ENCODE measurements at regions not wholly inside any gene's neighbourhood (a gene's known extent, or its start where the extent isn't known, plus 50 kb on each side); places are given as distances from the start of the nearest gene placed in this dataset.

DNA sequence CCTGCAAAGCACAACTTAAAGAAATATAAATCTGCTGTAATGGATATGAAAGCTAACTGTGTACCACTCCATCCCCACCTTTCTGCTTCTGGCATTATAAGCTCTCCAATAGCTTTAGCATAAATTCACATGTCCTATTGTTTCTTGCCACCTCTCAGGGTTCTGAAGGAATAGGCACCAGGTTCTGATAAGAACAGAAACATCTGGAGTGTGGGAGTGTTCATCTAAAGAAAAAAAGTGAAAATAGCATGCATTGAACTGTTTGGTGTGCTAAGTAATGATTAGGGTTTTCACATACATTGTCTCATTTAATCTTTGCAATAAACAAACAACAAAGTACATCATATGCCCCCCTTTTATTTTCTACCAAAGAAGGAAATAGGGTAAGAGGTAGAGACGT lies 72.3 kb downstream of the FAM76B start:
- Mint-ChIP-seq H3K27me3 (ENCODE audit: low read depth) (no peaks in the 10 kb centered on the region; the same call in 1 of the 2 replicates), H3K9me3 (no peaks in the 10 kb centered on the region), H3K36me3 (no peaks in the 10 kb centered on the region), H3K4me1 (peaks cover 5% of the 10 kb centered on the region), H3K27ac (no peak overlapping the region), H3K4me3 (no peak overlapping the region)
- CTCF ChIA-PET = no interaction called here
- POLR2A ChIA-PET = no interaction called here
- TF ChIP-seq, protein P1, sequence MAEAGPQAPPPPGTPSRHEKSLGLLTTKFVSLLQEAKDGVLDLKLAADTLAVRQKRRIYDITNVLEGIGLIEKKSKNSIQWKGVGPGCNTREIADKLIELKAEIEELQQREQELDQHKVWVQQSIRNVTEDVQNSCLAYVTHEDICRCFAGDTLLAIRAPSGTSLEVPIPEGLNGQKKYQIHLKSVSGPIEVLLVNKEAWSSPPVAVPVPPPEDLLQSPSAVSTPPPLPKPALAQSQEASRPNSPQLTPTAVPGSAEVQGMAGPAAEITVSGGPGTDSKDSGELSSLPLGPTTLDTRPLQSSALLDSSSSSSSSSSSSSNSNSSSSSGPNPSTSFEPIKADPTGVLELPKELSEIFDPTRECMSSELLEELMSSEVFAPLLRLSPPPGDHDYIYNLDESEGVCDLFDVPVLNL (CRISPR knock-in tag; IDR thresholded peaks at IDR 0.05; ENCODE audit: borderline replicate concordance, low read depth) = no peak
- TF ChIP-seq RELA (CRISPR knock-in tag; IDR thresholded peaks at IDR 0.05; ENCODE audit: borderline replicate concordance) (no peak), MXD4 (CRISPR knock-in tag; IDR thresholded peaks at IDR 0.05; ENCODE audit: borderline replicate concordance) (no peak)
- TF ChIP-seq, protein P2, sequence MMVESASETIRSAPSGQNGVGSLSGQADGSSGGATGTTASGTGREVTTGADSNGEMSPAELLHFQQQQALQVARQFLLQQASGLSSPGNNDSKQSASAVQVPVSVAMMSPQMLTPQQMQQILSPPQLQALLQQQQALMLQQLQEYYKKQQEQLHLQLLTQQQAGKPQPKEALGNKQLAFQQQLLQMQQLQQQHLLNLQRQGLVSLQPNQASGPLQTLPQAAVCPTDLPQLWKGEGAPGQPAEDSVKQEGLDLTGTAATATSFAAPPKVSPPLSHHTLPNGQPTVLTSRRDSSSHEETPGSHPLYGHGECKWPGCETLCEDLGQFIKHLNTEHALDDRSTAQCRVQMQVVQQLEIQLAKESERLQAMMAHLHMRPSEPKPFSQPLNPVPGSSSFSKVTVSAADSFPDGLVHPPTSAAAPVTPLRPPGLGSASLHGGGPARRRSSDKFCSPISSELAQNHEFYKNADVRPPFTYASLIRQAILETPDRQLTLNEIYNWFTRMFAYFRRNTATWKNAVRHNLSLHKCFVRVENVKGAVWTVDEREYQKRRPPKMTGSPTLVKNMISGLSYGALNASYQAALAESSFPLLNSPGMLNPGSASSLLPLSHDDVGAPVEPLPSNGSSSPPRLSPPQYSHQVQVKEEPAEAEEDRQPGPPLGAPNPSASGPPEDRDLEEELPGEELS (CRISPR knock-in tag; IDR thresholded peaks at IDR 0.05) = no peak
- DNase-seq (ENCODE audit: low spot score) (no peak), ATAC-seq (no peak)

DNA sequence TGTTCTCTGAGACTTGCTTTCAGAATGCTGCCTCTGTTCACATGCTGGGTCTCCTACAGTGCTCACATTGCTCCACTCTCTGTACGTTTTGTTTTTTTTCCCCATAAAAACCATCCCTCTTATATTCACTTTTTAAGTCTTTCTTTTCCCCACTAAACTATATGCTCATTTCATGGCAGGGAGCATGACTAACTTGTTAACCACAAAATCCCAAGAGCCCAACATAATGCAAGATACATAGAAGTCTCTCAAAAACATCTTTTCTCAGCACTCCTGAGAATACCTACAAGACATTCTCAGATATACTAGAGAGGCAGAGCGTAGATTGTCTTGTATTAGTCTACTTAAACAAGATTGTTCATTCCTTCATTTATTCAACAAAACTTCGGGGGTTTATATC lies 73.3 kb downstream of the FAM76B start:
- POLR2A ChIA-PET = no interaction called here
- DNase-seq (ENCODE audit: low spot score) = no peak
- no peak overlapping the region for H3K27ac Mint-ChIP-seq
- no peaks in the 10 kb centered on the region for H3K9me3 Mint-ChIP-seq
- TF ChIP-seq HMGA2 (CRISPR knock-in tag; IDR thresholded peaks at IDR 0.05) (no peak), CREM (CRISPR knock-in tag; IDR thresholded peaks at IDR 0.05) (no peak)
- TF ChIP-seq, protein P3, sequence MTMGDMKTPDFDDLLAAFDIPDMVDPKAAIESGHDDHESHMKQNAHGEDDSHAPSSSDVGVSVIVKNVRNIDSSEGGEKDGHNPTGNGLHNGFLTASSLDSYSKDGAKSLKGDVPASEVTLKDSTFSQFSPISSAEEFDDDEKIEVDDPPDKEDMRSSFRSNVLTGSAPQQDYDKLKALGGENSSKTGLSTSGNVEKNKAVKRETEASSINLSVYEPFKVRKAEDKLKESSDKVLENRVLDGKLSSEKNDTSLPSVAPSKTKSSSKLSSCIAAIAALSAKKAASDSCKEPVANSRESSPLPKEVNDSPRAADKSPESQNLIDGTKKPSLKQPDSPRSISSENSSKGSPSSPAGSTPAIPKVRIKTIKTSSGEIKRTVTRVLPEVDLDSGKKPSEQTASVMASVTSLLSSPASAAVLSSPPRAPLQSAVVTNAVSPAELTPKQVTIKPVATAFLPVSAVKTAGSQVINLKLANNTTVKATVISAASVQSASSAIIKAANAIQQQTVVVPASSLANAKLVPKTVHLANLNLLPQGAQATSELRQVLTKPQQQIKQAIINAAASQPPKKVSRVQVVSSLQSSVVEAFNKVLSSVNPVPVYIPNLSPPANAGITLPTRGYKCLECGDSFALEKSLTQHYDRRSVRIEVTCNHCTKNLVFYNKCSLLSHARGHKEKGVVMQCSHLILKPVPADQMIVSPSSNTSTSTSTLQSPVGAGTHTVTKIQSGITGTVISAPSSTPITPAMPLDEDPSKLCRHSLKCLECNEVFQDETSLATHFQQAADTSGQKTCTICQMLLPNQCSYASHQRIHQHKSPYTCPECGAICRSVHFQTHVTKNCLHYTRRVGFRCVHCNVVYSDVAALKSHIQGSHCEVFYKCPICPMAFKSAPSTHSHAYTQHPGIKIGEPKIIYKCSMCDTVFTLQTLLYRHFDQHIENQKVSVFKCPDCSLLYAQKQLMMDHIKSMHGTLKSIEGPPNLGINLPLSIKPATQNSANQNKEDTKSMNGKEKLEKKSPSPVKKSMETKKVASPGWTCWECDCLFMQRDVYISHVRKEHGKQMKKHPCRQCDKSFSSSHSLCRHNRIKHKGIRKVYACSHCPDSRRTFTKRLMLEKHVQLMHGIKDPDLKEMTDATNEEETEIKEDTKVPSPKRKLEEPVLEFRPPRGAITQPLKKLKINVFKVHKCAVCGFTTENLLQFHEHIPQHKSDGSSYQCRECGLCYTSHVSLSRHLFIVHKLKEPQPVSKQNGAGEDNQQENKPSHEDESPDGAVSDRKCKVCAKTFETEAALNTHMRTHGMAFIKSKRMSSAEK (CRISPR knock-in tag; IDR thresholded peaks at IDR 0.05; ENCODE audit: borderline replicate concordance) = no peak
- H3K27me3 Mint-ChIP-seq (ENCODE audit: low read depth) = no peaks in the 10 kb centered on the region; the same call in 1 of the 2 replicates
- no peak for ATAC-seq
- CTCF ChIA-PET = interaction anchor here (0.9 kb wide), 1 partner anchor 11 kb away, joined by 6 read pairs; no protein-coding TSS in a partner anchor
- no peak overlapping the region for H3K4me3 Mint-ChIP-seq
- no peaks in the 10 kb centered on the region for H3K36me3 Mint-ChIP-seq
- peaks cover 5% of the 10 kb centered on the region for H3K4me1 Mint-ChIP-seq

DNA sequence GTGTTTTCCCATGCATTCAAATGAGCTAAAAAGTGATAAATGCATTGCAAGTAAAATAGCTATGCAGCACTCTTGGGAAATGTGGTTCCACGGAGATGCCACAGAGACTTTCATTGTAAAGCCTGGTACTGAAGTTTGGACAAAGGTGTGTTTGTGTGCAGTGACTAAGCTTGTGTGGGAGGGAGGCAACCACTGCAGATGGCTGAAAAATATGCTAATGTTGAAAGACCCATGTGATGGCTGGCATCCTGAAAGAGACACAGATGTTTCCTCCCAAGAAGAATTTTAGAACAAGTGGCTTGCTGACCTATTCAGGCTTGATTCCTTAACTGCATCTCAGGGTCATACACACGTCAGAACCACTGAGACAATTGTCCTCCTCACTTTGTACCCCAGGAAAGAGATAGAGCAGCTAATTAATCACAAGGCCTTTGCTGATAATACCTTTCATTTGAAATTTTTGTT lies 73.8 kb downstream of the FAM76B start:
- CTCF ChIA-PET = interaction anchor here (0.9 kb wide), 1 partner anchor 10 kb away, joined by 6 read pairs; no protein-coding TSS in a partner anchor
- no peaks in the 10 kb centered on the region; the same call in 1 of the 2 replicates for H3K27me3 Mint-ChIP-seq (ENCODE audit: low read depth)
- POLR2A ChIA-PET = no interaction called here
- H3K4me1 Mint-ChIP-seq = peaks cover 5% of the 10 kb centered on the region
- no peak for ATAC-seq
- no peak overlapping the region for H3K27ac Mint-ChIP-seq
- no peak for DNase-seq (ENCODE audit: low spot score)
- H3K9me3 Mint-ChIP-seq = no peaks in the 10 kb centered on the region
- no peak overlapping the region for H3K4me3 Mint-ChIP-seq
- H3K36me3 Mint-ChIP-seq = no peaks in the 10 kb centered on the region
- TF ChIP-seq ZBTB21 (CRISPR knock-in tag; IDR thresholded peaks at IDR 0.05; ENCODE audit: borderline replicate concordance) (no peak), PRRX2 (CRISPR knock-in tag; IDR thresholded peaks at IDR 0.05) (no peak), NR1H2 (CRISPR knock-in tag; IDR thresholded peaks at IDR 0.05) (no peak), TP53 (CRISPR knock-in tag; IDR thresholded peaks at IDR 0.05) (no peak), JUN (CRISPR knock-in tag; IDR thresholded peaks at IDR 0.05) (no peak), GABPB1 (CRISPR knock-in tag; IDR thresholded peaks at IDR 0.05) (no peak)
- TF ChIP-seq, protein P4, sequence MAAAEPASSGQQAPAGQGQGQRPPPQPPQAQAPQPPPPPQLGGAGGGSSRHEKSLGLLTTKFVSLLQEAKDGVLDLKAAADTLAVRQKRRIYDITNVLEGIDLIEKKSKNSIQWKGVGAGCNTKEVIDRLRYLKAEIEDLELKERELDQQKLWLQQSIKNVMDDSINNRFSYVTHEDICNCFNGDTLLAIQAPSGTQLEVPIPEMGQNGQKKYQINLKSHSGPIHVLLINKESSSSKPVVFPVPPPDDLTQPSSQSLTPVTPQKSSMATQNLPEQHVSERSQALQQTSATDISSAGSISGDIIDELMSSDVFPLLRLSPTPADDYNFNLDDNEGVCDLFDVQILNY (CRISPR knock-in tag; IDR thresholded peaks at IDR 0.05) = no peak
- TF ChIP-seq, protein P3 (CRISPR knock-in tag; IDR thresholded peaks at IDR 0.05; ENCODE audit: borderline replicate concordance) = no peak
- TF ChIP-seq, protein P5, sequence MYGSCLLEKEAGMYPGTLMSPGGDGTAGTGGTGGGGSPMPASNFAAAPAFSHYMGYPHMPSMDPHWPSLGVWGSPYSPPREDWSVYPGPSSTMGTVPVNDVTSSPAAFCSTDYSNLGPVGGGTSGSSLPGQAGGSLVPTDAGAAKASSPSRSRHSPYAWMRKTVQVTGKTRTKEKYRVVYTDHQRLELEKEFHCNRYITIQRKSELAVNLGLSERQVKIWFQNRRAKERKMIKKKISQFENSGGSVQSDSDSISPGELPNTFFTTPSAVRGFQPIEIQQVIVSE (CRISPR knock-in tag; IDR thresholded peaks at IDR 0.05; ENCODE audit: borderline replicate concordance) = no peak
- TF ChIP-seq, protein P6, sequence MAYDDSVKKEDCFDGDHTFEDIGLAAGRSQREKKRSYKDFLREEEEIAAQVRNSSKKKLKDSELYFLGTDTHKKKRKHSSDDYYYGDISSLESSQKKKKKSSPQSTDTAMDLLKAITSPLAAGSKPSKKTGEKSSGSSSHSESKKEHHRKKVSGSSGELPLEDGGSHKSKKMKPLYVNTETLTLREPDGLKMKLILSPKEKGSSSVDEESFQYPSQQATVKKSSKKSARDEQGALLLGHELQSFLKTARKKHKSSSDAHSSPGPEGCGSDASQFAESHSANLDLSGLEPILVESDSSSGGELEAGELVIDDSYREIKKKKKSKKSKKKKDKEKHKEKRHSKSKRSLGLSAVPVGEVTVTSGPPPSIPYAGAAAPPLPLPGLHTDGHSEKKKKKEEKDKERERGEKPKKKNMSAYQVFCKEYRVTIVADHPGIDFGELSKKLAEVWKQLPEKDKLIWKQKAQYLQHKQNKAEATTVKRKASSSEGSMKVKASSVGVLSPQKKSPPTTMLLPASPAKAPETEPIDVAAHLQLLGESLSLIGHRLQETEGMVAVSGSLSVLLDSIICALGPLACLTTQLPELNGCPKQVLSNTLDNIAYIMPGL (CRISPR knock-in tag; IDR thresholded peaks at IDR 0.05) = no peak

All from WTC11 (cell line).